A673 (cell line): ENCODE measurements at regions not wholly inside any gene's neighbourhood (a gene's known extent, or its start where the extent isn't known, plus 50 kb on each side); places are given as distances from the start of the nearest gene placed in this dataset.

Source experiments
- BruUV-seq: library from RNA; stranded (reverse); fragments of 400-500 nt; replicated peaks from 2 replicates; lab custom pipeline; 2021; lab: Mats Ljungman, UMichigan
- CTCF ChIA-PET: fragments of 300-600 bp; sonication (Branson Sonifier 250); formaldehyde crosslinking; loops from one replicate; lab custom pipeline; 2022; ENCODE audit warnings: antibody characterized with exemption; lab: Charles Lee
- POLR2A ChIA-PET: fragments of 300-600 bp; sonication (Branson Sonifier 250); formaldehyde crosslinking; loops from one replicate; lab custom pipeline; 2022; ENCODE audit warnings: antibody characterized with exemption; ENCODE audit not compliant: low non-redundant PET; lab: Charles Lee
- DNase-seq: peaks from one replicate; pipeline ENCODE4 v3.0.0-alpha.2; 2015; ENCODE audit warnings: low spot score
- H3K27ac ChIP-seq: fragments of 200-600 bp; sonication (generic); 2 replicates; pipeline ENCODE4 v1.5.1; 2016; ENCODE audit warnings: mixed run types, low read depth, mild to moderate bottlenecking, mixed read lengths, antibody characterized with exemption, low read length; ENCODE audit not compliant: poor library complexity, severe bottlenecking
- H3K27me3 ChIP-seq: fragments of 200-600 bp; sonication (generic); replicated peaks from 2 replicates; pipeline ENCODE4 v1.6.1; 2017; ENCODE audit warnings: mixed run types, low read depth, mild to moderate bottlenecking, mixed read lengths, antibody characterized with exemption, low read length; ENCODE audit not compliant: insufficient read depth, poor library complexity
- H3K36me3 ChIP-seq: fragments of 200-600 bp; sonication (generic); 2 replicates; pipeline ENCODE4 v1.6.1; 2016; ENCODE audit warnings: mixed run types, mild to moderate bottlenecking, mixed read lengths, antibody characterized with exemption, low read length; ENCODE audit not compliant: insufficient read depth, poor library complexity, severe bottlenecking
- H3K4me1 ChIP-seq: fragments of 200-600 bp; sonication (generic); 2 replicates; pipeline ENCODE4 v1.6.1; 2017; ENCODE audit warnings: mixed run types, mild to moderate bottlenecking, mixed read lengths, antibody characterized with exemption, low read length; ENCODE audit not compliant: insufficient read depth, poor library complexity, severe bottlenecking
- H3K4me3 ChIP-seq: fragments of 200-600 bp; sonication (generic); 2 replicates; pipeline ENCODE4 v1.5.1; 2016; ENCODE audit warnings: low read depth, mixed run types, mild to moderate bottlenecking, mixed read lengths, low read length; ENCODE audit not compliant: poor library complexity, severe bottlenecking
- H3K9me3 ChIP-seq: fragments of 200-600 bp; sonication (generic); 2 replicates; pipeline ENCODE4 v1.6.1; 2016; ENCODE audit warnings: mixed run types, low read depth, mild to moderate bottlenecking, mixed read lengths, antibody characterized with exemption, low read length; ENCODE audit not compliant: poor library complexity, severe bottlenecking
- CTCF ChIP-seq: fragments of 300-800, 200-600 bp; sonication (generic); conservative IDR thresholded peaks from 2 replicates; pipeline ENCODE4 v1.5.1; 2017; ENCODE audit warnings: low read depth, mild to moderate bottlenecking, antibody characterized with exemption, low read length, moderate library complexity, mixed read lengths
- EZH2 ChIP-seq: fragments of 200-600 bp; sonication (generic); IDR thresholded peaks from 2 replicates; pipeline ENCODE4 v1.6.1; 2017; ENCODE audit warnings: borderline replicate concordance, low read depth, mild to moderate bottlenecking, mixed read lengths, antibody characterized with exemption, low read length; ENCODE audit not compliant: poor library complexity, severe bottlenecking
- intact Hi-C: fragments of 100-400 bp; cut with micrococcal nuclease; formaldehyde crosslinking; loops from one replicate; pipeline ENCODE4 v1.10.0; 2022; ENCODE audit not compliant: unreplicated experiment

DNA sequence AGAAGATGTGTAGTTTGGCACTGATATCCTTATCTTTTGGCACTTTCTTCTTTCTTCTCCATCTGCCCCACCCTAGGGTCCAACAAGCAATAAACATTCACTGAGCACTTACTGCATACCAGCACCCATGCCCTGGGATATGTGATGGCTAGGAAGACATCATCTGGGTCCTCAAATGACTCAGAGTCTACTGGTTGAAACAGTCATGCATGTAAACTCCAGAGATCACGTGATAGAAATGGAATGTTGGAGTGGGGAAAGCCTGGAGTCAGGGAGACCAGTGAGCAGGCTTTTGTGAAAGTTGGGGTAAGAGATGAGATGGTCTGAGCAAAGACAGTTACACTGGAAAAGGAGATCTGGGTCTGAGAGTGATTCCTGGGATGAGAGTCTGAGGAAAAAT is 724.9 kb upstream of the TENM4 start:
- DNase-seq, result peak; percentile 12
- H3K27me3 ChIP-seq, result no peaks in the 10 kb centered on the region
- intact Hi-C loops, result loop anchor here (10.0 kb wide), 1 partner anchor 839 kb away; no protein-coding TSS in a partner anchor
- no peaks in the 10 kb centered on the region for H3K4me1 ChIP-seq
- no peak overlapping the region for H3K27ac ChIP-seq
- TF ChIP-seq EZH2, result no peak
- no peak for TF ChIP-seq CTCF
- no peaks in the 10 kb centered on the region for H3K9me3 ChIP-seq
- H3K4me3 ChIP-seq, result no peak overlapping the region
- BruUV-seq, result no TSS peak
- POLR2A ChIA-PET, result no interaction called here
- no peaks in the 10 kb centered on the region for H3K36me3 ChIP-seq
- CTCF ChIA-PET, result interaction anchor here (1.3 kb wide), 1 partner anchor 1071 kb away, joined by 3 read pairs; no protein-coding TSS in a partner anchor

DNA sequence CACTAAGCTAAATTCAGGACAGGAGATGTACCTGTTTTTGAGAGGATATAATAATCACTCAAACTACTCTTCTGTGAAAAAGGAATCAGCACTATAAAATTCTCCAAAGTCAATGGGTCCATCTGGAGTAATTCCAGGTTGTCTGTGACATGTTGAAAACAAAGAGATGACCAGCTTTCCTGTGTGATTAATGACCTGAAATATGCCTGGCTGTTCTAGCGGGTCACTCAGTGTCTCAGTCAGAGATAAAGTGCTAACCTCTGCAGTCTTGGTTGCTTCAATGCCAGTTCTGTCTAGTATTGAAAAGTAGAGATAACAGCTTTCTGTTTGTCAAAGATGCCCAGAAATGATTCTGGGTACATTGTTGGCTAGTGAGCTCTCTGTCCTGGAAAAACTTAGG is 722.6 kb upstream of the TENM4 start:
- H3K9me3 ChIP-seq, result no peaks in the 10 kb centered on the region
- CTCF ChIA-PET, result interaction anchor here (0.5 kb wide), 1 partner anchor 274 kb away, joined by 6 read pairs; no protein-coding TSS in a partner anchor
- H3K4me1 ChIP-seq, result no peaks in the 10 kb centered on the region
- POLR2A ChIA-PET, result no interaction called here
- DNase-seq, result no peak
- intact Hi-C loops, result loop anchor here (10.0 kb wide), 1 partner anchor 841 kb away; no protein-coding TSS in a partner anchor
- TF ChIP-seq EZH2 (no peak), CTCF (no peak)
- no TSS peak for BruUV-seq
- H3K27me3 ChIP-seq, result no peaks in the 10 kb centered on the region
- no peak overlapping the region for H3K27ac ChIP-seq
- H3K36me3 ChIP-seq, result no peaks in the 10 kb centered on the region
- no peak overlapping the region for H3K4me3 ChIP-seq

- ChIA-PET CTCF (interaction anchor here (0.5 kb wide), 1 partner anchor 274 kb away, joined by 6 read pairs; no protein-coding TSS in a partner anchor), POLR2A (no interaction called here)
- no peaks in the 10 kb centered on the region for H3K27me3 ChIP-seq
- no peak overlapping the region for H3K4me3 ChIP-seq
- BruUV-seq, result no TSS peak
- no peaks in the 10 kb centered on the region for H3K4me1 ChIP-seq
- DNase-seq, result no peak
- intact Hi-C loops, result loop anchor here (10.0 kb wide), 1 partner anchor 842 kb away; no protein-coding TSS in a partner anchor
- no peaks in the 10 kb centered on the region for H3K36me3 ChIP-seq
- H3K27ac ChIP-seq, result no peak overlapping the region
- H3K9me3 ChIP-seq, result no peaks in the 10 kb centered on the region
- no peak for TF ChIP-seq EZH2
- no peak for TF ChIP-seq CTCF
These were observed 722.2 kb upstream of the TENM4 start for GRCh38 chr11:80163011-80163410.
